Activated CD4-positive, CD25-positive, alpha-beta regulatory T cell treated with anti-CD3 and anti-CD28 coated beads, Interleukin-2, amount 50 U/mL, for 72 hours (primary cell): ENCODE measurements at regions not wholly inside any gene's neighbourhood (a gene's known extent, or its start where the extent isn't known, plus 50 kb on each side); places are given as distances from the start of the nearest gene placed in this dataset.

ENCODE experiments used
- DNase-seq: peaks from one replicate; pipeline ENCODE4 v3.0.0; 2021

DNA sequence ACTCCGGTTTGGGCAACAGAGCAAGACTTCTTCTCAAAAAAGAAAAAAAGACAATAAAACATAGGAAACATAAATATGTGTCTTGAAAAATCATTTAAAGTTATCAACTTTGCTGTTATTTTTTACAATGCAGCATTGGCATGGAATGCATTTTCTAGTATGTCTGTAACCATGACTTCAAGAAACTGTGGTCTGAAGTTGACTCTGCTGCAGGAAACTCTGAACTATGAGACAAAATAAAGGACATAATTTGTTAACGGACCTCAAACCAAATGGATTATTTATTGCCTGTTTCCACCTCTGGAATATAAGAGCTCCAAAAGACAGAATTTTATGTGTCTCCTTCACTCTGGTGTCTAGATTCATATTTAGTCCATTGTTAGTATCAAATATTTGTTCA, 79.1 kb downstream of the TRIB2 start:
- no peak for DNase-seq

DNA sequence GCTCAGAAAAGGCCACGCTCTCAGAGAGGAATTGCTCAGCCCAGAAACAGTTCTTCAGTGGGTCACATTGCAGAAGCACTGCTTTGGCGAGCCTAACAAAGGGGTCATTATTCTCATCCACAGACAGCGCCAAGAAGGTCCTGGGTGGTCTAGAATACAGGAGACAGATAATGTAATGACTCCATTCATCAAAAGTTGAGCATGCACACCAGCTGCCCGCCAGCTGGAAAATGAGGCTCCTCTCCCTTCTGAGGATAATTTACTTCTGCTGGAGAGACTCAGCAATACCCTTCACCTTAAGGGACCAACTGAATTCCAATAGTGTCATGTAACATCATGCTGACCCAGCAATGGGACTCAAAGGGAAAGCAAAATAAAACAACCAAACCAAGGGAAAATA, 79.9 kb downstream of the TRIB2 start:
- DNase-seq = no peak

DNA sequence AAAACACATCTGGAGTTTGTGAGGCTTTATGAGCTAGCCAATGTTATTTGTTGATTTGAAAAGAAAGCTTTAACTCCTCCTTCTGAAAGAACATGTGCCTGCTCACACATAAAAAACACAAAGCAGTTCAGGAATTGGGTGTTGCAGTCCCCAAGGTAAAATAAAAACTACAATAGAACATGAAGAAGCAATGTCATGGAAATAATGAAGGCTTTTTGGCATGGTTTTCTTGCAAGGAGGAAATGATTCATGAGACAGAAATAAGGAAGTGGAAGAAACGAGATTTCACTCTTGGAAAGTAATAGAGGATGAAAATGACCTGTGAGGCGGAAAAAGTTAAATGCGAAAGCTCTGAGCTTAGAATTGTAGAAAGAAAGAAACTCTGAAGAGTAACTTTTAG, 81.1 kb downstream of the TRIB2 start:
- DNase-seq = no peak

DNA sequence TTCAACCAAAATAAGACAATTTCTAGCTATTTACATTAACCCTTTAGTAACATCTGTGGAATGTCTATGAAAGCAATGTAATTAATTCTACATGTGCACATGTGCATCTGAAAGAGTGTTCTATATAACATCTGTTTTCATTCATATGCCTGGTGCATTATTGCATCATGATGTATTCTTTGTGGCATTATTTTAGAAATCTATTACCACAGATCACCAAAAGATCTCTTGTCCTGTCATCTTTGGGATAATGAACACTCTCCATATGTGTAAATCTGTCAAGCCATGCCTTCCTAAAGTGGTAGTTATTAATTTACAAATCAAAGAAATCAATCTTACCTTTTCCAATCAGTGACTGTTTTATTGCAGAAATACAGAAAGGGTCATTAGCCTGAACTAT, 86.9 kb downstream of the TRIB2 start:
- DNase-seq = no peak

DNA sequence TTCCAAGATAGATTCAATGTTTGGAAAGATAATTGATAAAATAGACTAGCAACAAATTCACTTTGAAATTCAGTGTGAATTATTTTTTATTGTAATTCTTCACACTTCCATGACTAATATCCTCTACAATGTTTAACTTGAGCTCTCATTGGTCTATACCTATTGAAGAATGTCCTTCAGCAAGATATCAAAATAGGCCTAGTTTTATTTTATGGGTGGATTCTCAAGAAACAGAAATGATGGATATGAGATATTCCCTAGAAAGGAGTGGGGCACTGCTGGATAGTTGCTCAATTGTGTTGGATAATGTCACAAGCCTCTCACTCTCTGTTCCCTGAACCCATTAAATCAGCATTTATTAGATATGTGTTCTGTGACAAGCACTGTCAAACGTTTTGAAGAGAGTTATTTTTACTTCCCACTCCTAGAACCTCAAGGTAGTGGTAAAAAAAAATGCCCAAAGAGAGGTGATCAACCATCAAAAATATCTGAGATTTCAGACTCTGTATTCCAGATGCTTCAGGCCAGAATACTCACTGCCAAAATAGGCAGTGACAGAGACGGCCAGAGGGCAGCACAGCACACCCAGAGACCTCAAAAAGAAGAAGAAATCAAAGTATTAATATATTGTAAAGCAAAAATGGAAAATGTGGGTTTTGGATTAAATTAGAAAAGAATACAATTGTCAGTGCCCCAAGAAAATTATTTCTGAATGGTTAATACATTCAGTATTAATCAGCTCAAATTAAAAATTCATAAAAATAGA, 87.5 kb downstream of the TRIB2 start:
- DNase-seq = no peak

DNA sequence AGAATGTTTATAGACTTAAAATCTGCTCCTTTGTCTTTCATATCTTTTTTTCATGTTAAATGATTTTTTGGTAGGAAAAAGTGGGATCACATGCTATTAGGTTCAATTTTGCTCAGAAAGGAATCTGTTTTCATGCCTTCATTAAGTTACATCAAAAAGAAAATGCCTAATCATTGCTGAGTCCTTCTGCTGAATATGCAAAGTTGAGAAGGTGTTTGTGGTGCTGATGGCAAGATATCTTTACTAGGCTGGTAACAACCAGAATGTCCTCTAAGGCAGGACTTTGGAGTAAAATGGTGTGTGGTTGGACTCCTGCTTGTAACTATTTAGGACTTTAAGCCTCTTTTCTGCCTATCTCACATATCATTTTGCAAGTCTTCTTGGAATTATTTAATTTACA, 88.3 kb downstream of the TRIB2 start:
- no peak for DNase-seq

DNA sequence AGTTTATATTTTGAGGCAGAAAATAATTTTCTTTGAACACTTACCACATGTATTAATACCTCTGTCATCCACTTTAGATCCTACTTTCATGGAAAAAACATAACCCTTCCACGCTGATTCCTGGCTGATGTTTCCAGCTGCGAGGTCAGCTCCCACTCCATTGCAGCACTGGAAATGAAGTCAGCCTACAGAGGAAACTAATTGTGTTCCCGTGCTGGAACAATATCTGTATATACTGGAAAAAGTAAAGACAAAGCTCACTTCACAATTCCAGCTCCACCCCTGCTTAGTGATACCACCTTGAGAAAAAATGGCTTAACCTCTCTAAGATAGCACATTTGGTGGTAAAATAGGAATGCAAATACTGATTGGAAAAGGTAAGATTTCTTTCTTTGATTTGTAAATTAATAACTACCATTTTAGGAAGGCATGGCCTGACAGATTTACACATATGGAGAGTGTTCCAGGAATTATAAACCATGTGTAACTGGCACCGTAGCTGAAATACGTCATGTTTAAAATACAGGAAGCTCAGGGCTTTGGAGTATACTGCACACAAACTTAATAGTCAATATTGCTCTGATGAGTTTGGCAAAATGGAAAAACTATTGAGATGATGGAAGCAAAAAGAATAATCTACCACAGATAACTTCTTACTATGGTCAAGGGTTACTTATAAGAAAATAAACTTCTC, 90.0 kb downstream of the TRIB2 start:
- no peak for DNase-seq

DNA sequence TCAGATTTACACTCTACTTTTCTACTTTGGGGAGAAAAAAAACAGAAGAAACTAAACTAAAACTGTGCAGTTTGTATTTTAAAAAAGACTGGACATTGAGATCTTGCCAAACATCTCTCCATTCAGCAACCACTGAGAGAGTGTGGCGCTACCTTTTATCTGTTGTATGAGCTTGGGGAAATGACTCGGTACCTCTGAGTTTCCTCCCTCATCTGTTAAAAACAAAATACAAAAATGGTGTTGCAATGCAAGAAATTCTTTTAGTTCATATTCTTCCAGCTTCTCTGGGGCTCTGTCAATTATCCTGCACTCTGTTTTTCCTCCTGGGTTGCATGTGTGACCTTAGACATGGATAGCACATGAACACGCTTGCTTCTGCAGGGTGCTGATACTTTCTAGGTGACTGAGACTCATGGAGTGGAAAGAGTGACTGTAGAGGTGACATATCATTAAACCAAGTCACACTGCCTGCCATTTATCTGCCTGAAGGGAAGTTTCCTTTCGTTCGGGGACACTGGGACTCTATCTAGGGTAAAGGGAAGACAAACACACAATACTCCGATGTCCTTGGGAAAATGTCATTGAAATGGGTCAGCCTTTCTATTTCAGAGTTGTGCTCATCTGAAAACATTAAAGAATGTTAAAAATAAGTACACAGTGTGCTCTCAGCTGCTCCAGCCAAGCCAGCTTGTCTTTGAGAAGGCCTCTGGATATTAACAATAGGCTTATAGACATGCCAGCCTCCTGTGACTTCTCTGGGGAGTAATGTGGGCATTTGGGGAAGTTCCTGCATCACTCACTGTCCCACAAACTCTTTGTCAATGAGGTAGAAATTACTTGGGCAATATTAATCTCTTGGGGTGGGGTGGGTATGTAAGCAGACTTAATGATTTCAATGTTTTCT, 91.4 kb downstream of the TRIB2 start:
- DNase-seq = no peak

DNA sequence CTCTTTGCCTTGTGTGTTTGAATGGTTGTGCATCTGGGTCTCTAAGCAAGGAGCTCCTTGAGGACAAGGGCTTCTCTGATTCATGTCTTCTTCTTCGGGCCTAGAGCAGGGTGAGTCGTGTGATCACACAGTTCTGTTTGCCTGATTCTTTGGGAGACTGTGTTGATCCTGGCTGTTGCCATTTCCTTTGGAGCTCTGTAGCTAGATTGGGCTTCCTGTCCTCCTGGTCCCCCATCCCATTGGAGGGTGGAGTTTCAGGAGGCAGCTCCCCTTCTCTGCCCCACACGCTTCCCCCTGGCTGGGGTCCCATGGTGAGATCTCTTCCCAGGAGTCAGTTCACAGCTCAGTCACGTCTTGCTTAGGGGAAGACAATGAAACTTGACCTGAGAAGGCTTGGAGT, 92.8 kb downstream of the TRIB2 start:
- no peak for DNase-seq

DNA sequence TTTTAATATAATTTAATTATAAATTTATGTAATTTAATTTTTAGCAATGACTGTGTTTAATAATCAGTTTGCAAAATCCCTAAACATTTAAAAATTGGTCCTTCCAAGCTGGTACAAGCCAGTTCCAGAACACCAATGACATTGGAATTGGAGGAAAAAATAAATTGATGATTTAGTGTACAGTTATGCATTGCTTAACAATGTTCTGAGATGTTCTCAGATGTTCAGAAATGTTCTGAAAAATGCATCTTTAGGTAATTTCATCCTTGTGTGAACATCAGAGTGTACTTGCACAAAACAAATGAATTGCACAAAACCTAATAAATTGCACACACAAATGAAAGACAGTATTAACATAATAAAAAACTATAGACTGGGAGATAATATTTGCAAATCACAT, 95.2 kb downstream of the TRIB2 start:
- no peak for DNase-seq

DNA sequence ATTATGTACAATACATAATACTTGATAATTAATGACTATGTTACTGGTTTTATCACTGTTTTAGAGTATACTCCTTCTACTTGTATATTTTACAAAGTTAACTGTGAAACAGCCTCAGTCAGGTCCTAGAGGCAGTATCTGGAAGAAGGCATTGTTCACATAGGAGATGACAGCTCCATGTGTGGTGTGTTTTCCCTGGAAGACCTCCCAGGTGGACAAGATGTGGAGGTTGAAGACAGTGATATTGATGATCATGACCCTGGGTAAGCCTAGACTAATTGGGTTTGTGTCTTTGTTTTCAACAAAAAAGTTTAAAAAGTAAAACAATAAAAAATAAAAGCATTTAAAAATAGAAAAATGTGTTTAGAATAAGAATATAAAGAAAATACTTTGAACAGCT, 96.4 kb downstream of the TRIB2 start:
- DNase-seq = no peak

DNA sequence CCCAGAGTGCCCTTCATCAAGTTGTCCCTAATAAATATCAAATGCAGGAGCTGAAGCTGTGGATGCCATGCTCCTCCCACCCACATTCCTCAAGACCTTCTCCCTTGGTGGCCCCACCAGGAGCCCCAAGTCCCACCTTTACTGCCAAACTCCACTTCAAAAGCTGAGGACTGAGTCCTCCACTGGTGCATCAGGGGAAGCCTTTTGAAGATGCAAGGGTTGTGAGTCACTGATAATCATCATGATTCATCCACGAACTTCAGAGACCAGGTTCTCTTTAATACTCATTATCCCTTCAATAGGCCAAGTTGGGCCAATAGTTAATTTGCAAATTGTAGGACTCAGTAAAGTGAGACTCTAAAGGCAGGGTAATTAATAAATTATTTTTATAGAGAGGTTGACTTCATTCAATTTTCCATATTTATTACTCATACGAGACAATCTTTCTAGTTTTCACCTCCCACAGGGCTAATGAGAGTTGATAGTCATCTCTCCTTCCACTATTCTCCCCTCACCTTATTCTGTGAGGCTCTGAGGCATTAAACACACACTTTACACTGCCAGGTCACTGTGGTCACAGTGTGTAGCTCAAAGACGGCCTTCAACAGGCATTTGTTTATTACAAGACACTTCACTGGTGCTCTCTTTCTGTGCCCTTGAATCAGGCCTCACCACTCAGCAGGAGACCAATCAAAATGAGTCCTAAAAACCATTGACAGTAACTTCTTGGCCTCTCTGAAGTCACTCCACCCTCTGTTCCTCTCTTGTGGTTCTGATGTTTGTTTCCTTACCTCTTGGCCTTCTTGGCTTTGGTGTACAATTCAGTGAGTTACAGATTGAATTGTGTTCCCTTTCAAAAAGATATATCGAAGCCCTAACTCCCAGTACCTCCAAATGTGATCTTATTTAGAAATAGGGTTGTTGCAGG, 99.9 kb downstream of the TRIB2 start:
- DNase-seq = no peak

DNA sequence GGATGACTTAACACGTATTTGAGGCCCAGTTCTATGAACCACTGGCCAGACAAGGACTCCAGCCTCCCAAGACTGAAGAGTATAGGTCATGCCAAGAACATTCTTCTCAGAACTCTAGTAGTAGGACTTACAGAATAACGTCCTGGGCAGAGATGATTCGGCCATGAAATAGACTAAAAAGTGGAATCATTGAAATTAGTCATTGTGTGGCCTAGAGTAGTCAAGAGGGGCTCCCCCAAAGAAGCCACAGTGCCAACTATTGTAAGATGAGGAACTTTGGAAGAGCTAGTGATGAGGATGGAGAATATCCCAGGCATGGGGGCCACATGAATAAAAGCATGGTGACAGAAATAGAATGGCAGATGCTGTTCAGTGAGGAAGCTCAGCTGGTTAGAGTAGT, 101.1 kb downstream of the TRIB2 start:
- DNase-seq = no peak

DNA sequence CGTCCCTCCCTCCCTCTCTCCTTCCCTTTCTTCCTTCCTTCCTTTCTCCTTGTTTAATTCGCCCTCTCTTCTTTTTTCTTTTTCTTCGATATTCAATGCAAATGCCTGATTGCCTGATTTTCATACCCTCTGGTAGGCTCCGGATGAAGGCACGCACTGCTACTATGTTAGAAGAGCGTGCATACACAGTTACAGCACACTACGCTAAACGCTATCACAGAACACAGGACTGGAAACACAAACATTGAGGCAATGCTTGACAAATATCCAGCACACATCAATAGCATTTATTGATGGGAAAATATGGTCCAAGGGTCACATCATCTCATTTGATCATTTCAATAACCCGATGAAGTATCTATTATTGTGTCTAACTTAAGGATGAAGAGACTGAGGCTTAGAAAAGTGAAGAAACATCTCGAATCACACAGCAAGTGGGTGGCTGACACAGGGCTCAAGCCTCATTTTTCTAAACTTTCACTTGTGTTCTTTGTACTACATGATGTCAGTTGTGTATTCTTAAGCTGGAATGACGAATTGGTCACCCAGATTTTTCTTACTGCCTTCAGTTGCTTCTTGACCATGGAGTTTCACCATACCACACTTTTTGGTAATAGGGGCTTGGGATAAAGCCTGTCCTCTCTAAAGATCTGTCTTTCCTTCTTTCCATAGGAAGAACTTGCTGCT, 101.8 kb downstream of the TRIB2 start:
- no peak for DNase-seq

DNA sequence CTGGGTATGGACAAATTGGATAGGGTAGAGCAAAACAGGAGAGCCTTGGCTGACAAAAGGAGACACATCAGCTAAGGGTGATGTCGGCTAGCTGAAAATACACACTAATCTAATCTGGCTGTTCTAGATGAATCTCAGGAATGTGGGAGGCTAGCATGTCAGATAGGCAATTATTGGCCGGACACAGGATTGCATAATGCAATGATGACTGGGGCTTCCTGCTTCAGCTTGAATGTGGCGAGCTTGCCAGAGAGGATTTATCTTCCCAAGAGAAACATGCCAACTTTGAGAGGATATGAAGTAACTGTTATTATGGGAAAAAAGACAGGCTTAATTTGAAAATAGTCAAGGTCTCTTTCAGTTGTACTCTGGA, 102.4 kb downstream of the TRIB2 start:
- DNase-seq = no peak

DNA sequence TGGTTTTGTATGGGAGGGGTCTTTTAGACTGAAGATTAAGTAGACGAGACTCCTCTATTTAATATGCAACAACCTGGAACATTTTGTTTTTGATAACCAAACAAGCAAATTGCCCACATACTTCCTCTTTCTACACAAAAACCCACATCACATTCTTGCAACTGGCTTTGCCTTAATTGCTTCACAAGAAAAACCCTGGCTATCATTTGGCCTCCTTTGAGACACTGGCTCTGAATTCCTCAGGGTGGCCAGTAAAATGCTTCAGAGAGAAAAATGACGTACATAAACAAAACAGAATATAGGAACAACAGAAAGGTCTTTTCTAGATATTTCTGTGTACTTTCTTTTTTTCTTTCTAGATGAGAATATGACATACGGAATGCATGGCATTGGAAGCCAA, 103.0 kb downstream of the TRIB2 start:
- DNase-seq = no peak

DNA sequence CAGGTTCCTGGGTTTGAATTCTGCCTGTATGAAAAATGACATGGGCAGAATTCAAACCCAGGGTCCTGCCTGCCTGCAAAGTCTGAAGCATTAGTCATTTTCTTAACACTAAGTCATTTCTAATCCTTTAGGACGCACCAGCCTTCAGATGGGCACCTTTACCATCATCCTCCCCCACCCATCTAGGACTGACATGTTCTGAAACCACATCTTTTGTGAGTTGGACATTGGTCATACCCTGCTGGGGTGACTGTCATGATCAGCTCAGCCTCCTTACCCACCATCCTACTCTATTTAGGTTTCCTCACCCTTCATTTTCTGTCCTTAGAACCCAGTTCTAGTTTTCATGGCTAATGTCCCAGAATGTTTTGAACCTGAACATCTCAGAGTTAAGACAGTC, 104.9 kb downstream of the TRIB2 start:
- DNase-seq = no peak

DNA sequence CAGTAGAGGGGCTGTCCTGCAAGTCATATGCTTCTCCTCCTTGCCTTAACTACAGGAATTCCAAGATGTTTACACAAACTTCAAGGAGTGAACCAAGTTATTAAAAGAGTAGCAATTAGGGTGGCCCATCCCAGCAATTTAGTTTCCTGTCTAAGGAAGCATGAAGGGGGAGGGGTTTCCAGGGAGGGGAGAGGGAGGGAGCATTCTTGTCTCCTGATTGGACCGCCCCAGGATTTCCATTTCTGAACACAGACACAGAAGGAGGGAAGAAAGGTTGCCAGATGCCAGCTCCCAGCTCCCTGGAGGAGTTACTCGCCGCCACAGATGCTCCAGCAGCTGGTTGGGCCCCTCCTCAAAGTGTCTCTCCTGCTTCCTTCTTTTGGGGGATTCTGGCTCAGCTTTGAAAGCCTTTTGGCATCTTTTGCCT, 107.6 kb downstream of the TRIB2 start:
- DNase-seq = no peak

DNA sequence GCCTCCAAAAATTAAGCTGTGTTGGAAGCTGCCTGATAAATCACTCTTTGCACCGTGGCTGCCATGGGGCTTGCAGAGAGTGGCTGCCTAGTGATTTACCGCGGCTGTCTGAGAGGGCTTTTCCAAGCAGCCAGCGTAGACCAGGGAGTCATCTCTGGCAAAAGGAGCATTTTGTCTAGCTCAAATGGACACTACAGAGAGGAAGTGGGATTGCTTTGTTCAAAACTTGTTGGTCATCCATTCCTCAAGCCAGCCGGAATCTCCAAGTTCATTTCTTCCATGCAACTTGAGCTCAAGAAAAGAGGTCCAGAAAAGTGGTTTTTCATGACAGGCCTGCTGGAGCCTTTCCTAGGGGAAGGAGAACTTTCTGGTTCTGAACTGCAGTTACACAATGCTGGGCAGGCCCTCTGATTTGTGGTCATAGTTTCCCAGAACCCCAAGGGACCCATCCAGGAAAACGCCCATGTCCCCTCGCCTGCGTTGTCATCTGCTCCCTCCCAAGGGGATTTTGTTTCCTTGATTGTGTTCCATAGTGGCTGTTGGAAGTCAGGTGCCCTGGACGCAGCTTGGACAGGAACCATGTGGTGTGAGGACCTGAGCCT, 108.1 kb downstream of the TRIB2 start:
- DNase-seq = no peak

DNA sequence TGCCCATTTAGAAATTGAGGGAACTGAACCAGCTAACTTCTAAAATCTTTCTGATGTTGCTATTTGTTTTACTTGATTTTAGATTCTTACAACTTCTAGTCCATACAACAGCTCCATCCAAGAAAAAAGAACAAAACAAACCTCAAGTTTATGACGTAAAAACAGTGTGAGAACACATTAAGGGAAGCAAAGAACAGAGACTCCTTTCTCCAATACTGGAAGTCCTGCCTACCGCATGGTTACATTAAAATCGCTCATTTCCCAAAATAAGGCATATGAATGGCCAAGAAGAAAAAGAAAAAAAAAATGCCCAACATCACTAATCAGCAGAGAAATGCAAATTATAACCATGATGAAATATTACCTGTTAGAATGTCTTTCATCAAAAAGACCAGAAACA, 110.0 kb downstream of the TRIB2 start:
- DNase-seq = no peak

DNA sequence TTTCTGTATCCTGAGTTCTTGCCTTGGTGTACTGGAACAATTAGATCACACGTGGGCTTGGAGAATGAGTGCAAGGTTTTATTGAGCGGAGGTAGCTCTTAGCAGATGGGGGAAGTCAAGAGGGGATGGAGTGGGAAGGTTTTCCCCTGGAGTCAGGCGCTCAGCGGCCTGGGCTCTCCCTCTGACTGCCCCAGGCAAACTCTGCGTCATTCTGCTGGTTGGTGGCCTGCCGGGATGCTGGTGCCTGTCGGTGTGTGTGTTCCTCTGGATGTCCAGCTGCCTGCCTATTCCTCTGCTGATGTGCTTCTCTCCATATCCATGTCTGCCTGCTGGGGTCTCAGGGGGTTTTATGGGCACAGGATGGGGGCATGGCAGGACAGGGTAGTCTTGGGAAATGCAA, 111.0 kb downstream of the TRIB2 start:
- DNase-seq = no peak

DNA sequence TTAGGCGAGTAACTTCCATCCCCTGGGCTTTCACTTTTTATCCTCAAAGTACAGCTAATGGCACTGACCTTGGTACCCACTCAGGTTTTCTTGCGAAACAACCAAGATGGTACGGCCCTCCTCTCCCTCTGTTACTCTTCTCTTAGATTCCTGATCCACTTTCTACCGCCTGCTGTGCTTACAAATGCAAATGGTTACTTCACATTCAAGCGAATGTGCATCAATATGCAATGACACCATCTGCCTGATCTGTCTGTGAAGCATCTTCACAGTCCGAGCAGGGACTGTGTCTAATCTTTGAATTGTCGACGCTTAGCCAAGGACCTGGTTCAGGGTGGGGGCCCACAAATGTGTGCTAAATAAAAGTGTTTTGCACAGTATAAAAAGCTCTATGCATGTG, 112.2 kb downstream of the TRIB2 start:
- DNase-seq = no peak
